ENCODE measurements at regions not wholly inside any gene's neighbourhood (a gene's known extent, or its start where the extent isn't known, plus 50 kb on each side); places are given as distances from the start of the nearest gene placed in this dataset.

- no peak for TF ChIP-seq CTCF (IDR thresholded peaks at IDR 0.05; ENCODE audit: insufficient read depth, low read length, poor library complexity, severe bottlenecking)
- Histone ChIP-seq H3K36me3 (ENCODE audit: control insufficient read depth, insufficient read depth, low read length) (no peaks in the 10 kb centered on the region), H3K4me3 (replicated peaks; ENCODE audit: low read depth, low read length) (no peak overlapping the region), H3K27me3 (replicated peaks; ENCODE audit: control insufficient read depth, insufficient read depth, low read length) (no peaks in the 10 kb centered on the region; the same call in 1 of the 2 replicates)
- no peak for DNase-seq (ENCODE audit: extremely low read depth, insufficient read length)
Measured at GRCh38 chr12:100715976-100716944, 78.3 kb upstream of the ANO4 start.

DNA sequence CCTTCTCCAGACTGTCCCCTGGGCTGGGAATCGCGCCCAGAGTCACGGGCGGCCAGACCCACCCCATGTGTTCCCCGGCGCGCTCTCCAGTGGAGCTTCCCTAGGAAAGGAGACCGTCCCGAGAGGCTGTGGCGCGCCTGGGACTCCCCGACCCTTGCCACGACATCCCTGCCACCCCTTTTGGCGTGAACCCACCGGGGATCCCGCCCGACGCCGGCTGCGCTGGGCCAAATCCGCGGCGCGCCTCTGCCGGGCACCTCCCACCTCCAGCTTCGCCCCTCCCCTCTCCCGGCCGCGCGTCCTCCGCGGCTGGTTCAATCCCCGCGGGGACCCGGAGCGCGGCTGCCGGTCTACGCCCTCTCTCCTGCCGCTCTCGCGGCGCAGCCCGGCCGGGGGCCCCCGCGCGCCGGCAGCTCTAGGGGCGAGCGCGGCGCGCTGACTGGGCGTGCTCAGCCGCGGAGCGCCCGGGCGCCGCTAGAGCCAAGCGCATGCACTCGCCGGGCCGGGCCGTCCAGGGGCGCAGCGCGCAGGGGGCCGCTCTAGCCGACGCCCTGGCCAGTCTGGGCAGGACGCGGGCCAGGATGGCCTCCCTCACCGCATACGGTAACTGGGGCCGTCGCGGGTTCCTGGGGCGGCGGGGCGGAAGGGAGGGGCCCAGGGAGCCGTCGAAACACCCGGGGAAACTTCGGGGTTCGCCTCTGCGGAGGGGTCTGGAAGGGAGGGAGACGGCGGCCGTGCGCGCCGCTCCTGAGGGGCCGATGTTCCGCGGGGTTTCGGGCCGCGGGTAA, 77.4 kb upstream of the ANO4 start:
- no peaks in the 10 kb centered on the region for H3K36me3 ChIP-seq (ENCODE audit: control insufficient read depth, insufficient read depth, low read length)
- TF ChIP-seq CTCF (IDR thresholded peaks at IDR 0.05; ENCODE audit: insufficient read depth, low read length, poor library complexity, severe bottlenecking), result no peak
- DNase-seq (ENCODE audit: extremely low read depth, insufficient read length), result no peak
- no peak overlapping the region for H3K4me3 ChIP-seq (replicated peaks; ENCODE audit: low read depth, low read length)
- no peaks in the 10 kb centered on the region; the same call in 1 of the 2 replicates for H3K27me3 ChIP-seq (replicated peaks; ENCODE audit: control insufficient read depth, insufficient read depth, low read length)

DNA sequence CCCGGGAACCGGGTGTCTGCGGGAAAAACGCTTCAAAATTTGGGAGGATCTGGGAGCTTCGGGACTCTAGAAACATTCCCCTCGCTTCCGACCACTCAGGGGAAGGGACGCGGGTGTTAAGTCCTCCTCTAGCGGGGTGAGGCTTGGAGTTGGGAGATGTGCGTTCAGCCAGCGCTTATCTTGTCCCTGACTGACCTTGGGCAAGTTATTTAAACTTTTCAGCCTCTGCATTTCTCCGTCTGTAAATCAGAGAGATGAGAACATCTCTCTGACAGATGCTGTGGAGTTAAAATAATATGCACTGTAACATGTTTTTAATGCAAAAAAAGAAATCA, 76.9 kb upstream of the ANO4 start:
- Histone ChIP-seq H3K4me3 (replicated peaks; ENCODE audit: low read depth, low read length) (no peak overlapping the region), H3K36me3 (ENCODE audit: control insufficient read depth, insufficient read depth, low read length) (no peaks in the 10 kb centered on the region), H3K27me3 (replicated peaks; ENCODE audit: control insufficient read depth, insufficient read depth, low read length) (no peaks in the 10 kb centered on the region; the same call in 1 of the 2 replicates)
- TF ChIP-seq CTCF (IDR thresholded peaks at IDR 0.05; ENCODE audit: insufficient read depth, low read length, poor library complexity, severe bottlenecking), result no peak
- no peak for DNase-seq (ENCODE audit: extremely low read depth, insufficient read length)

GRCh38 chr12:100718187-100718586, 76.4 kb upstream of the ANO4 start:
- Histone ChIP-seq H3K27me3 (replicated peaks; ENCODE audit: control insufficient read depth, insufficient read depth, low read length) (no peaks in the 10 kb centered on the region; the same call in 1 of the 2 replicates), H3K36me3 (ENCODE audit: control insufficient read depth, insufficient read depth, low read length) (no peaks in the 10 kb centered on the region), H3K4me3 (replicated peaks; ENCODE audit: low read depth, low read length) (no peak overlapping the region)
- DNase-seq (ENCODE audit: extremely low read depth, insufficient read length), result no peak
- no peak for TF ChIP-seq CTCF (IDR thresholded peaks at IDR 0.05; ENCODE audit: insufficient read depth, low read length, poor library complexity, severe bottlenecking)

DNA sequence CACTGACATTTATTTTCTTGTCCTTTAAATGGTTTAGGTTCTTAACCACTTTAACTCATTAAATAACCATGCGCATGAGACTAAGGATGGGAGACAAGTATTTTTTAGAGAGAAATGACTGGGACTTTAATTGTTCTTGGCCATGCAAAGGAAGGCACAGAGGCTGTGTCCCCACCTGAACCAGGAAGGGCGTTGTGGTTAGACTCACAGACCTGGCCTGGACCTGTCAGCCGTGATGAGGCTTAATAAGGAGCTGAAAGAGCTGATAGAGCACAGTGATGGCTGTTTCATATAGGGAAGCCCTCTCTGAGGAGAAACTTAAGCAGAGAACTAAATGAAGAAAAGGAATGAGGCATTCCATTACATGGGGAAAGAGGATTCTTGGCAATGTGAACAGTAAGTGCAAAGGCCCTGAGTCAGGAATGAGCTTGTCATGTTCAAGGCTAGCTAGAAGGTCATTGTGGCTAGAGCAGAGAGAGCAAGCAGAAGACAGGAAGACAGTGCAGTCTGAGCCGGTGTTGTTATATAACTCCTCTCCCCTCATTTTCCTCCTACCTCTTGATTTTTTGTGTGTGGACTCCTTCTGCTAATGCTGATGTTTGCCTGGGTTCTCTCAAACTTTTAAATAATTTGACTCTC, 74.4 kb upstream of the ANO4 start:
- TF ChIP-seq CTCF (IDR thresholded peaks at IDR 0.05; ENCODE audit: insufficient read depth, low read length, poor library complexity, severe bottlenecking), result no peak
- no peaks in the 10 kb centered on the region for H3K36me3 ChIP-seq (ENCODE audit: control insufficient read depth, insufficient read depth, low read length)
- H3K4me3 ChIP-seq (replicated peaks; ENCODE audit: low read depth, low read length), result no peak overlapping the region
- H3K27me3 ChIP-seq (replicated peaks; ENCODE audit: control insufficient read depth, insufficient read depth, low read length), result no peaks in the 10 kb centered on the region; the same call in 1 of the 2 replicates
- no peak for DNase-seq (ENCODE audit: extremely low read depth, insufficient read length)
